Common myeloid progenitor, CD34-positive (primary cell): ENCODE measurements at regions not wholly inside any gene's neighbourhood (a gene's known extent, or its start where the extent isn't known, plus 50 kb on each side); places are given as distances from the start of the nearest gene placed in this dataset.
"Not testable (repeated sequence)": the region's sequence is repeated elsewhere in the genome, so short reads cannot be mapped to it uniquely, and the experiment has no call there.

Source experiments
- CTCF ChIA-PET: fragments of 350-600 bp; sonication (Branson Sonifier 250); formaldehyde crosslinking; loops from one replicate; lab custom pipeline; 2021; ENCODE audit warnings: antibody characterized with exemption; lab: Charles Lee
- POLR2A ChIA-PET: fragments of 350-600 bp; sonication (Branson Sonifier 250); formaldehyde crosslinking; loops from one replicate; lab custom pipeline; 2021; ENCODE audit warnings: antibody characterized with exemption; lab: Charles Lee
- DNase-seq, 3 donors: peaks; one replicate each; pipeline versions ENCODE4 v3.0.0 to v3.0.0-alpha.2; 2013
- H3K27ac ChIP-seq, 2 experiments: 1 replicate in 1 of 2; 2 replicates in 1 of 2; pipeline ENCODE4 v1.7.0; 2013; ENCODE audit warnings: inconsistent platforms in 2 of 2, low read length in 2 of 2, mild to moderate bottlenecking in 2 of 2, low read depth in 1 of 2, moderate library complexity in 1 of 2; ENCODE audit not compliant: severe bottlenecking in 2 of 2, insufficient read depth in 1 of 2, poor library complexity in 1 of 2
- H3K27me3 ChIP-seq, 5 experiments: replicated peaks in 2 of 5; 1 replicate in 3 of 5; 2 replicates in 2 of 5; pipeline versions ENCODE4 v1.6.1 to v1.7.0; 2013; ENCODE audit warnings: low read length in 4 of 5, mild to moderate bottlenecking in 2 of 5, moderate library complexity in 2 of 5, inconsistent platforms in 1 of 5; ENCODE audit not compliant: insufficient read depth in 5 of 5, control insufficient read depth in 4 of 5
- H3K36me3 ChIP-seq, 4 experiments: 1 replicate in 2 of 4; 2 replicates in 2 of 4; pipeline versions ENCODE4 v1.6.1 to v1.7.0; 2013; ENCODE audit warnings: low read length in 3 of 4, control low read depth in 1 of 4, mild to moderate bottlenecking in 1 of 4; ENCODE audit not compliant: control insufficient read depth in 4 of 4, insufficient read depth in 4 of 4
- H3K4me1 ChIP-seq, 4 experiments: 1 replicate in 3 of 4; 2 replicates in 1 of 4; pipeline versions ENCODE4 v1.6.1 to v1.7.1; 2013; ENCODE audit warnings: low read length in 3 of 4, mild to moderate bottlenecking in 3 of 4, control low read depth in 1 of 4, inconsistent platforms in 1 of 4, moderate library complexity in 1 of 4; ENCODE audit not compliant: control insufficient read depth in 4 of 4, insufficient read depth in 4 of 4; ENCODE audit errors: control extremely low read depth in 1 of 4
- H3K4me3 ChIP-seq, 7 experiments: 1 replicate in 4 of 7; 2 replicates in 3 of 7; pipeline versions ENCODE4 v1.5.1 to v1.7.0; 2013; ENCODE audit warnings: mild to moderate bottlenecking in 7 of 7, low read length in 6 of 7, moderate library complexity in 6 of 7, inconsistent platforms in 2 of 7, low read depth in 2 of 7, control low read depth in 1 of 7; ENCODE audit not compliant: insufficient read depth in 4 of 7, control insufficient read depth in 1 of 7; ENCODE audit errors: extremely low read depth in 1 of 7
- H3K9me3 ChIP-seq, 5 experiments: 1 replicate in 4 of 5; 2 replicates in 1 of 5; pipeline versions ENCODE4 v1.6.1 to v1.7.1; 2013; ENCODE audit warnings: low read length in 4 of 5, mild to moderate bottlenecking in 2 of 5, inconsistent platforms in 1 of 5, low read depth in 1 of 5, moderate library complexity in 1 of 5; ENCODE audit not compliant: control insufficient read depth in 4 of 5, insufficient read depth in 2 of 5; ENCODE audit errors: control extremely low read depth in 1 of 5
- WGBS: methylation state at CpG from one replicate; pipeline ENCODE4 v1.1.5; 2013; ENCODE audit not compliant: insufficient coverage; 5-methylcytosine and 5-hydroxymethylcytosine counted together

GRCh38 chr9:67312504-67312903 is 320.2 kb upstream of the SPATA31A3 start:
- H3K27me3 ChIP-seq, H3K4me1 ChIP-seq, H3K4me3 ChIP-seq, H3K27ac ChIP-seq, H3K36me3 ChIP-seq, POLR2A ChIA-PET, H3K9me3 ChIP-seq, DNase-seq, CTCF ChIA-PET: not testable (repeated sequence)
- WGBS: no CpG with 5 or more reads among the region's 5 CpGs

GRCh38 chr9:67307109-67307508 is 314.8 kb upstream of the SPATA31A3 start:
- H3K9me3 ChIP-seq, H3K27ac ChIP-seq, H3K4me3 ChIP-seq, DNase-seq, POLR2A ChIA-PET, H3K36me3 ChIP-seq, H3K4me1 ChIP-seq, H3K27me3 ChIP-seq, CTCF ChIA-PET: not testable (repeated sequence)
- WGBS: no CpG with 5 or more reads among the region's 8 CpGs

- H3K27me3 ChIP-seq, H3K27ac ChIP-seq, H3K4me3 ChIP-seq, POLR2A ChIA-PET, H3K4me1 ChIP-seq, H3K9me3 ChIP-seq, H3K36me3 ChIP-seq, CTCF ChIA-PET, DNase-seq: not testable (repeated sequence)
- WGBS: no CpG with 5 or more reads among the region's 6 CpGs
Observed at GRCh38 chr9:67288797-67289196, 296.4 kb upstream of the SPATA31A3 start.

- H3K4me1 ChIP-seq, H3K27ac ChIP-seq, H3K9me3 ChIP-seq, H3K4me3 ChIP-seq, H3K27me3 ChIP-seq, DNase-seq, CTCF ChIA-PET, H3K36me3 ChIP-seq, POLR2A ChIA-PET: not testable (repeated sequence)
- WGBS: no CpG with 5 or more reads among the region's 46 CpGs
Observed at GRCh38 chr9:67288117-67288735, 295.9 kb upstream of the SPATA31A3 start.

- H3K9me3 ChIP-seq, H3K27me3 ChIP-seq, H3K4me3 ChIP-seq, POLR2A ChIA-PET, H3K4me1 ChIP-seq, DNase-seq, H3K36me3 ChIP-seq, H3K27ac ChIP-seq, CTCF ChIA-PET: not testable (repeated sequence)
- no CpG with 5 or more reads among the region's 6 CpGs for WGBS
Observed at GRCh38 chr9:67284299-67284698, 291.9 kb upstream of the SPATA31A3 start.

- WGBS: no CpG with 5 or more reads among the region's 4 CpGs
- DNase-seq, CTCF ChIA-PET, H3K4me1 ChIP-seq, H3K36me3 ChIP-seq, H3K27me3 ChIP-seq, H3K9me3 ChIP-seq, POLR2A ChIA-PET, H3K4me3 ChIP-seq, H3K27ac ChIP-seq: not testable (repeated sequence)
Observed at GRCh38 chr9:67281574-67281973, 289.2 kb upstream of the SPATA31A3 start.

GRCh38 chr9:67269692-67270091 is 277.3 kb upstream of the SPATA31A3 start:
- WGBS: no CpG with 5 or more reads among the region's 1 CpG
- CTCF ChIA-PET: not testable (repeated sequence)

More at GRCh38 chr9:67269692-67270091, 277.3 kb upstream of the SPATA31A3 start:
- H3K4me3 ChIP-seq, H3K36me3 ChIP-seq, H3K27ac ChIP-seq, H3K27me3 ChIP-seq, DNase-seq, H3K4me1 ChIP-seq, H3K9me3 ChIP-seq, POLR2A ChIA-PET: not testable (repeated sequence)
